ENCODE measurements at regions not wholly inside any gene's neighbourhood (a gene's known extent, or its start where the extent isn't known, plus 50 kb on each side); places are given as distances from the start of the nearest gene placed in this dataset.

DNA sequence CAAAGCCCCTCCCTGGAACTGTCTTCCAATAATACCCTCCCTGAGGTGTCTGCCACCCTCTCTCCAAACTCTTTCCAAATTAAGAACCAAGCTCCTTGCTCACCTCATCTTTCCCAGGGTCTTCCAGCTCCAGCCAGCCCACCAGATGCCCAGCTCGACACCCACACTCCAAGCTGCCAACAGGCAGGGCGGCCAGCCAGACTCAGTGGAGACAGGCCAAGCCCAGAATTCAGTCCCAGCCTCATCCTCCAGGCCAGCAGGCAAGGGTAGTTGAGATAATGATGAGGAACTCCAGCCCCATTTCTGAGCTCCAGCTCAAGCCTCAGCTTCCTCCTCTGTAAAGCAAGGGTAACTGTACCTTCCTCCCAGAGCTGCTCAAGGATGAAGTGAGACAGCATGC, 132.9 kb downstream of the CHST1 start:
- DNase-seq (ENCODE audit: extremely low read depth, low read depth): no peak
- TF ChIP-seq, protein P1, sequence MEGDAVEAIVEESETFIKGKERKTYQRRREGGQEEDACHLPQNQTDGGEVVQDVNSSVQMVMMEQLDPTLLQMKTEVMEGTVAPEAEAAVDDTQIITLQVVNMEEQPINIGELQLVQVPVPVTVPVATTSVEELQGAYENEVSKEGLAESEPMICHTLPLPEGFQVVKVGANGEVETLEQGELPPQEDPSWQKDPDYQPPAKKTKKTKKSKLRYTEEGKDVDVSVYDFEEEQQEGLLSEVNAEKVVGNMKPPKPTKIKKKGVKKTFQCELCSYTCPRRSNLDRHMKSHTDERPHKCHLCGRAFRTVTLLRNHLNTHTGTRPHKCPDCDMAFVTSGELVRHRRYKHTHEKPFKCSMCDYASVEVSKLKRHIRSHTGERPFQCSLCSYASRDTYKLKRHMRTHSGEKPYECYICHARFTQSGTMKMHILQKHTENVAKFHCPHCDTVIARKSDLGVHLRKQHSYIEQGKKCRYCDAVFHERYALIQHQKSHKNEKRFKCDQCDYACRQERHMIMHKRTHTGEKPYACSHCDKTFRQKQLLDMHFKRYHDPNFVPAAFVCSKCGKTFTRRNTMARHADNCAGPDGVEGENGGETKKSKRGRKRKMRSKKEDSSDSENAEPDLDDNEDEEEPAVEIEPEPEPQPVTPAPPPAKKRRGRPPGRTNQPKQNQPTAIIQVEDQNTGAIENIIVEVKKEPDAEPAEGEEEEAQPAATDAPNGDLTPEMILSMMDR (IDR thresholded peaks at IDR 0.05; ENCODE audit: low read depth, low read length): no peak

DNA sequence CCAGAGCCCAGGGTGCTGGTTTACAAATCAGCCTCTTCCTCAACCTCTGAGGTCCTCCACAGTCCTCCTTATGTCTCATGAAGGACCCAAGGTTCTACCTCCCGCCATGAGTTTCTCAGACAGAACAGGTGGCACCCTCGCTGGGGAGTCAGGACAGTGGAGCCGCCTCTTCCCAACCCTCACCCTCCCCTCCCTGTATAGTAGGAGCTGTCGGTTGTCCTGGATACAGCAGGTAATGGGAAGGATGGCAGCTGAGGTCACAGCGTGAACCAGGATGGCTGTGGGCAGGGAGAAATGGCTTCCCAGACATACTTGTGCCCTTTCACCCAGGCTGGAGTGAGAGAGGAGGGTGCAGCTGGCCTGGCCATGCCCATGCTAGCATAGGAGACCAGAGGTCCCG, 134.6 kb downstream of the CHST1 start:
- TF ChIP-seq, protein P1 (IDR thresholded peaks at IDR 0.05; ENCODE audit: low read depth, low read length): no peak
- DNase-seq (ENCODE audit: extremely low read depth, low read depth): no peak

DNA sequence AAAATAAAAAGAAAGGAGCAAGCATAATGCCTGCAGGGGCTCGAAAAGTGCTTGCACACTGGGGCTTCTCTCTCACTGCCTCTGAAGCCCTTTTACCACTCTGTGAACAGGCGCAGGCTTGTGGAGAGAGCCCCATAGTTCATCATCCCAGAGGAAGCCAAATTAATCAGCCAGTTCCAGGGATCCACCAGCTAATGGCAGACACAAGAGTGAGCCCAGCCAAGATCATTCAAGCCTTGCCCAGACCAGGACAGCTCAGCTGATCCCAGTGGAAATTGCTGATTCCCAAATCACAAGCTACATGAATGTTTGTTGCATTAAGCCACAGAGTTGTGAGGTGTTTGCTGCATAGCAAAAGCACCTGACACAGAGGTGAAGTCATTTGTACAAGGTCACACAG, 135.3 kb downstream of the CHST1 start:
- TF ChIP-seq, protein P1 (IDR thresholded peaks at IDR 0.05; ENCODE audit: low read depth, low read length): no peak
- no peak for DNase-seq (ENCODE audit: extremely low read depth, low read depth)

DNA sequence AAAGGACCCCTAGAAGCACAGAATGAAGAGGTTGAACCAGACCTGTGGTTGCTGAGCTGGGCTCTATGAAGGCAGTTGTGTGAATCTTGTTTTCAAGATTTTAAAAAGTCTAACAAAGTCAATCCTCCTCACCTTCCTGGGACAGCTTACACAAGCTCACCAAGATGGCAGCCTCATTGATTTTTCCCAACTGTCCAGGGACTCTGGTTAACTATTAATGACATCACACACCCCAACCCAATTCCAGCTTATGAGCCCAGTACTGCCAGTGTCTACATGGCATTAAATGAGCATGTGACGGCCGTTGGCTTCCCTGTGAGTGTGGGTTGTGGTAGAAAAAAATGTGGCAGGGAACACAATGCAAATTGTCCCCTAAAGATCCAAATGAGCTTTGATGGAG, 137.0 kb downstream of the CHST1 start:
- TF ChIP-seq, protein P1 (IDR thresholded peaks at IDR 0.05; ENCODE audit: low read depth, low read length): no peak
- DNase-seq (ENCODE audit: extremely low read depth, low read depth): no peak

DNA sequence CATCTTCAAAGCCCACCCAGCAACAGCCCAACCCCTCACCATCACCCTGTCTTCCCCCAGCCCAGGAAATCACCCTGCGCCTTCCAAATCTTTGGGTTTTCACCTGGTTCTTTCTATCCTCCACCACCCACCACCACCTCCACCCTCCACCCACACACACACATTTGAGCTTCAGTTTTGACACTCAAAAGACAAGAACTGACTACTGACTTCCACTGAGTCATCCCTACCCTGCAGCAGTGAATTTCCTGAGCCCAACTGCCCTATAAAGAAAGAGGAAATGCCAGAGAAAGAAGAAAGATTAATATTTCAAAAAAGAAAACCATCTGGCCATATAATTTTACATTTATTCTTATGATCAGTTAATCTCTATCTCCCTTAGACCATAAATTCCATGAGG, 137.5 kb downstream of the CHST1 start:
- TF ChIP-seq, protein P1 (IDR thresholded peaks at IDR 0.05; ENCODE audit: low read depth, low read length): no peak
- no peak for DNase-seq (ENCODE audit: extremely low read depth, low read depth)

DNA sequence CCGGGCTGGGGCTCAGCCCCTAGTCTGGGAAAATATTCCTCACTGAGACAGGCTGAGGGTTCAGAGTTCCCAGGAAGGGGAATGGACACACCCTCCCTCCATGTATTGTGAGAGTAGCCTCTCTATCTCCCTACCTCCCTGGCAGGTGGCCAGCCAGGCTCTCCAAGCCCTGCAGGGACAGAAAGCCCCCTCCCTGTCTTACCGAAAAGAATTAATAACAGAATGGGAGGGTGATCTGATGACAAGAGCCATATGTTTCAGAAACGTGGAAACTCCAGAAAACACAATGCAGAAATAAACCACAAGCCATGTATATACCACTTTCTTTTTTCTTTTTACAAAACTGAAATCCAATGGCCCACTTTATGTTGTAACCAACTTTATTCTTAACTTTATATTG, 140.0 kb downstream of the CHST1 start:
- DNase-seq (ENCODE audit: extremely low read depth, low read depth): no peak

DNA sequence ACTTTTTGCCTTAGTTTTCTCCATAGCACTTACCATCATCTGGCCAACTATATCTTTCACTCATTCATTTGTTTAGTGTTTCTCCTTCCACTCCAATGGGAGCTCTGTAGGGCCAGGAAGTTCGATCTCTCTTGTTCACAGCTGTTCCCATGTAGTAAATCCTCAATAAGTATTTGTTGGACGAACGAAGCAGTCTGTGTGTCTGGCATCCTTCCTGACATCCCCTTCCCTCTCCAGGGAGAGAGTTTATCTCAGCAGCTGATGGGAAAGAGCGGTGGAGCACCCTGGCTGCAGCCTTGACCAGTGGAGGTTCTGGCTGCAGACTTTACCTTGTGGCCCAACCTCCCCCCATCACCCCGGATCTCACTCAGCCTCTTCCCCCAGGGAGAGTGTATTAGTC, 141.7 kb downstream of the CHST1 start:
- no peak for DNase-seq (ENCODE audit: extremely low read depth, low read depth)
- TF ChIP-seq, protein P1 (IDR thresholded peaks at IDR 0.05; ENCODE audit: low read depth, low read length): no peak

More for the DNA sequence above, 140.0 kb downstream of the CHST1 start:
- TF ChIP-seq, protein P1 (IDR thresholded peaks at IDR 0.05; ENCODE audit: low read depth, low read length): no peak
